ENCODE measurements at regions not wholly inside any gene's neighbourhood (a gene's known extent, or its start where the extent isn't known, plus 50 kb on each side); places are given as distances from the start of the nearest gene placed in this dataset.
"Not testable (repeated sequence)": the region's sequence is repeated elsewhere in the genome, so short reads cannot be mapped to it uniquely, and the experiment has no call there.

GRCh38 chr21:13514308-13514707 is 95.3 kb upstream of the POTED start:
- H3K27ac Mint-ChIP-seq; H3K4me1 Mint-ChIP-seq; H3K9me3 Mint-ChIP-seq; DNase-seq; H3K4me3 Mint-ChIP-seq; H3K36me3 Mint-ChIP-seq (ENCODE audit: low read depth); POLR2A ChIA-PET; H3K27me3 Mint-ChIP-seq; CTCF ChIA-PET: not testable (repeated sequence)

- H3K4me3 Mint-ChIP-seq; H3K27me3 Mint-ChIP-seq; H3K27ac Mint-ChIP-seq; POLR2A ChIA-PET; DNase-seq; H3K36me3 Mint-ChIP-seq (ENCODE audit: low read depth); H3K9me3 Mint-ChIP-seq; H3K4me1 Mint-ChIP-seq; CTCF ChIA-PET: not testable (repeated sequence)
These were observed 93.6 kb upstream of the POTED start for GRCh38 chr21:13515980-13516379.

DNA sequence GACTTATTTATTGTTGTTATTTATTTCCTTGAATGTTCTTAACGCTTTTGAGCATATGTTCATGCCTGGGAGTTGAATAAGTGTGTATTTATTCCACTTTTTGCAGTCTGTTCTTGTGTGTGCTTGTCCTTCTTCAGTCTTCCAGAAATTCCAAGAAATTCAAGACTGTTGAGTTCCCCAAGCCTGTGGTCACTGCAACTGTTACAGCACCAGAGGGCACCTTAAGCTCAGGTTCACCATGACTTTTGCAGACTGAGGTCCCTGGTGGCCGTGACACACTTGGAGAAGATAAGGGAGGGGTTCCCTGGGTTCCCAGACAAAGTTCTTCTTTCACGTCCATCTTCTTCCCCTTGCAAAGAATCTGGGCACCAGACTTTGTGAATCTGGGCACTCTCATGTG is 89.6 kb upstream of the POTED start:
- H3K4me1 Mint-ChIP-seq; H3K9me3 Mint-ChIP-seq; H3K4me3 Mint-ChIP-seq; H3K36me3 Mint-ChIP-seq (ENCODE audit: low read depth); H3K27me3 Mint-ChIP-seq; POLR2A ChIA-PET; CTCF ChIA-PET; DNase-seq; H3K27ac Mint-ChIP-seq: not testable (repeated sequence)

DNA sequence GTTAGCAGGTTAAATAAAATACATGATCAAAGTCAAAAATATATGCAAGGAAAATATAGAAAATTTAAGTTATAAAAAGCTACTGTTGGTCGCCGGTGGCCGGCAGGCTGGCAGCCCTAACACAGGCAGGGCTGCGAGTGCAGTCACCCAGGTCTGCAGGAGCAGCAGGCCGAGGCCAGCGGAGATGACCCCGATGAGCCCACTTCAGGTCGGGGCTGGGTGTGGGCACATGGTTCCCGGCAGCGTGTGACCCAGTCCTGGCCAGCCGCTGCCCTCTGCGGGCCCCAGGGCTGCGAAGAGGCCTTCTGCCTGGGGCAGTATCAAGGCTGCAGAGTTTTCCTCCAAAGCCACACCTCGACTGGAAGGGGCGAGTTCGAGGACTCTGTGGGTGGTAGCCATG is 84.6 kb upstream of the POTED start:
- H3K27ac Mint-ChIP-seq; H3K27me3 Mint-ChIP-seq; H3K36me3 Mint-ChIP-seq (ENCODE audit: low read depth); CTCF ChIA-PET; POLR2A ChIA-PET; H3K9me3 Mint-ChIP-seq; DNase-seq; H3K4me3 Mint-ChIP-seq; H3K4me1 Mint-ChIP-seq: not testable (repeated sequence)

- POLR2A ChIA-PET; H3K27ac Mint-ChIP-seq; H3K27me3 Mint-ChIP-seq; CTCF ChIA-PET; H3K4me3 Mint-ChIP-seq; H3K36me3 Mint-ChIP-seq (ENCODE audit: low read depth); H3K4me1 Mint-ChIP-seq; H3K9me3 Mint-ChIP-seq; DNase-seq: not testable (repeated sequence)
These were observed 80.5 kb upstream of the POTED start for GRCh38 chr21:13529082-13529481.

DNA sequence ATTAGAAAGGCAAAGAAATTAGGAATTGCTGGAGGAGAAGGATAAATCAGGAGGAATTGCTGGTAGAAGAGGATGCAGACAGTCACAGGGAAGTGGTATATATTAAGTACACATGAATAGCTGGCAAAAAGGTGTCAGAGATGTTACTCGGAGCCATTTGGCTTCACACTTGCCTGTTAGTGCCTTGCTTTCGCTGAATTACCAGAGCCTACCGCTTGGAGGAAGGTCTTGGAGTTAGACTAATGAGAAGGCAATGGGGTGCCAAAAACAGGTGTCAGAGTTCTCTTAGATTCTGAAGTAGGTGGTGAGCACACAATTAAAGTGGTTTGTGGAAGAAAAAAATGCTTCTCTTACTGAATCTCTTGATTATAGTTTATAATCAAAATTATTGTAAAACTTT is 79.9 kb upstream of the POTED start:
- H3K4me1 Mint-ChIP-seq; H3K4me3 Mint-ChIP-seq; H3K9me3 Mint-ChIP-seq; DNase-seq; H3K36me3 Mint-ChIP-seq (ENCODE audit: low read depth); H3K27me3 Mint-ChIP-seq; POLR2A ChIA-PET; H3K27ac Mint-ChIP-seq; CTCF ChIA-PET: not testable (repeated sequence)

- H3K4me3 Mint-ChIP-seq; H3K4me1 Mint-ChIP-seq; H3K27me3 Mint-ChIP-seq; DNase-seq; H3K36me3 Mint-ChIP-seq (ENCODE audit: low read depth); H3K9me3 Mint-ChIP-seq; CTCF ChIA-PET; POLR2A ChIA-PET; H3K27ac Mint-ChIP-seq: not testable (repeated sequence)
These were observed 78.9 kb upstream of the POTED start for GRCh38 chr21:13530697-13531096.

- H3K36me3 Mint-ChIP-seq (ENCODE audit: low read depth); H3K27me3 Mint-ChIP-seq; H3K4me3 Mint-ChIP-seq; H3K9me3 Mint-ChIP-seq; CTCF ChIA-PET; H3K27ac Mint-ChIP-seq; DNase-seq; POLR2A ChIA-PET: not testable (repeated sequence)
- H3K4me1 Mint-ChIP-seq = peaks cover 11% of the 10 kb centered on the region
These were observed 66.1 kb upstream of the POTED start for GRCh38 chr21:13543482-13543881.

GRCh38 chr21:13545525-13545924 is 64.1 kb upstream of the POTED start:
- DNase-seq; CTCF ChIA-PET; H3K36me3 Mint-ChIP-seq (ENCODE audit: low read depth); H3K27me3 Mint-ChIP-seq; H3K9me3 Mint-ChIP-seq; H3K27ac Mint-ChIP-seq; POLR2A ChIA-PET: not testable (repeated sequence)
- H3K4me3 Mint-ChIP-seq = peak overlapping the region; percentile 38
- peaks cover 11% of the 10 kb centered on the region for H3K4me1 Mint-ChIP-seq
